OCI-LY1 (cell line): ENCODE measurements at regions not wholly inside any gene's neighbourhood (a gene's known extent, or its start where the extent isn't known, plus 50 kb on each side); places are given as distances from the start of the nearest gene placed in this dataset.

ENCODE experiments used
- CTCF ChIP-seq: fragments of 200-600 bp; sonication (generic), shearing (Covaris generic); IDR thresholded peaks from 2 replicates; pipeline ENCODE4 v1.5.1; 2017; ENCODE audit warnings: mild to moderate bottlenecking, antibody characterized with exemption, low read length, moderate library complexity, mixed read lengths
- EZH2 ChIP-seq: fragments of 200-600 bp; sonication (generic), shearing (Covaris generic); IDR thresholded peaks from 2 replicates; pipeline ENCODE4 v1.8.0; 2017; ENCODE audit warnings: borderline replicate concordance, mixed run types, mild to moderate bottlenecking, antibody characterized with exemption, low read length, moderate library complexity, mixed read lengths

GRCh38 chr11:70495351-70496310, 97.3 kb downstream of the CTTN start:
- TF ChIP-seq EZH2 = no peak
- TF ChIP-seq CTCF = no peak
